DMS153 treated with DMSO at 0.1 percent for 48 hours (cell line): ENCODE measurements at regions not wholly inside any gene's neighbourhood (a gene's known extent, or its start where the extent isn't known, plus 50 kb on each side); places are given as distances from the start of the nearest gene placed in this dataset.
A peak's percentile ranks its signal among the peaks of the same experiment; 100 is the strongest.
"Not testable (repeated sequence)": the region's sequence is repeated elsewhere in the genome, so short reads cannot be mapped to it uniquely, and the experiment has no call there.

Source experiments
- DNase-seq: peaks from one replicate; lab custom pipeline; 2025; ENCODE audit not compliant: unreplicated experiment; lab: John Stamatoyannopoulos, UW

DNA sequence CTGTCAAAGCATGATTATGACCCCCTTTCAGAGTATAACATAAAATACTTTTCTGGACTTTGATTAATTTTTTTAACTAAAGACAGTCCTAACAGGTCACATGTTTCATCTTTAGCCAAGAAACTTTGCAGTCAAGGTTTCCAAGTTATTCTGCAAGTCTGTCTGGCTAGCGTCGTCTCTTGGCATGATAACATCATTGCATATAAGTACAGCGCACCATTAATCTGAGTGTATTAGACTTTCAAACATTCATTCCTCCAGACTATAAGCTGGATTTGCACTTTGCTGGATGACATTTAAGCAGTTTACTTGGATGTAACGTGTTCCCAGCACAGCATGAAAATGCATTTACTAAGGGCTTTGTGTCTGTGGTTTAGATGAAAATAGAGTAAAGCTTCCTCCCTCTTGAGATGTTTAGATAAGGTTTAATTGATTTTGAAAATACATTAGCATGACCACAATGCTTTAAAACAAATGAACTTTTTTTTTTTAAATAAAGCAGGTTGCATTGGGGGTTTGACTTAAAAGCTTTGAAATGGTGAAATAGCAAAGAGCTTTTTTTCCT is 349.0 kb upstream of the MTPN start:
- no peak for DNase-seq

DNA sequence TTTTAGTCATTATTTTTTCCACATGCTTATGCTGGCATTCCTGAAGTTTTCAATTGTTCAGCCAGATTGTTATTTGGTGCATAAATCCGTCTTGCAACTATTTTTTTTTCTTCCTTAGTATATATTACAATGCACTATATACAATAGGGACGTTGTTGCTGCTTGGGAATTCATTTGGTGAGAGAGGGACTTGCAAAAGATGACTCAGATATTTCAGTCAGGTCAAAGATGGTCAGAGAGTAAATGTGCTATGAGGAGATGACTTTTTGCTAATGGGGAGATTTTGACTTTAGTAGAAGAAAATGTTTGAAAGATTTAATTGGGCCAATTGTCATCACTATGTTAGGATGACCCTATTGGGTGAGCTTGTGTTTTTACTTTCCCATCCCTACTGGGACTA is 348.4 kb upstream of the MTPN start:
- DNase-seq = no peak

- no peak for DNase-seq
These were observed 347.9 kb upstream of the MTPN start for GRCh38 chr7:136325027-136325426.

DNA sequence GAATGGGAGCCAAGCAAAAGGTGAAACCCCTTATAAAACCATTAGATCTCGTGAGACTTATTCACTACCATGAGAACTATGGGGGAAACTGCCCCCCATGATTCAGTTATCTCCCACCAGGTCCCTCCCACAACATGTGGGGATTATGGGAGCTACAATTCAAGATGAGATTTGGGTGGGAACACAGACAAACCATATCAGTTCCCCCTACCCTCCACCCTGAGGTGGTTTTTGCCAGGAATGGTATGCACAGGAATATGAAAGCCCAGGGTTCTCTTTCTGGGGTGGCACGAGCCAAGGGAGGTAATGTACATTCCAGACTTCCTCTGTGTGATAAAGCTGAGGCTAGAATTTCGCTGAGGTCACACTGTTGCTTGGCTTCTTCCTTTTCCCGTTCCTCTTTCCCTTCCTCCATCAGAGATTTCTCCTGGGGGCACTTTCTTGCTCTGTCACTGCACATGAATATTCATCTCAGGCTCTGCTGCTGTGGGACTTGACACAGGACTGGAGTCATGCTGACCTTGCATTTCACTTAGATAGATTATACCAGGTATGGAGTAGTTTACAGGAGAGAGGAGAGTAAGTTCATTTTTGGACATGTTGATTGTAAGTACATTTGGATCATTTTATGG is 347.0 kb upstream of the MTPN start:
- DNase-seq = no peak

DNA sequence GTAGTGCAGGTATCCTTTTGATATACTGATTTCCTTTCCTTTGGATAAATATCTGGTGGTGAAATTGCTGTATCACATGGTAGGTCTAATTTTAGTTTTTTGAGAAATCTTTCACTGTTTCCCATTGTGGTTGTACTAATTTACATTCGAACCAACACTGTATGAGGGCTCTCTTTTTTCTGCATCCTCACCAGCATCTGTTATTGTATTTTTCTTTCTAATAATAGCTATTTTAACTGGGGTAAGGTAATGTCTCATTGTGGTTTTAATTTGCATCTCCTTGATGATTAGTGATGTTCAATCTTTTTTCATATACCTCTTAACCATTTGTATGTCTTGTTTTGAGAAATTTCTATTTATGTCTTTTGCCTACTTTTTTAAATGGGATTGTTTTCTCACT is 335.4 kb upstream of the MTPN start:
- no peak for DNase-seq

DNA sequence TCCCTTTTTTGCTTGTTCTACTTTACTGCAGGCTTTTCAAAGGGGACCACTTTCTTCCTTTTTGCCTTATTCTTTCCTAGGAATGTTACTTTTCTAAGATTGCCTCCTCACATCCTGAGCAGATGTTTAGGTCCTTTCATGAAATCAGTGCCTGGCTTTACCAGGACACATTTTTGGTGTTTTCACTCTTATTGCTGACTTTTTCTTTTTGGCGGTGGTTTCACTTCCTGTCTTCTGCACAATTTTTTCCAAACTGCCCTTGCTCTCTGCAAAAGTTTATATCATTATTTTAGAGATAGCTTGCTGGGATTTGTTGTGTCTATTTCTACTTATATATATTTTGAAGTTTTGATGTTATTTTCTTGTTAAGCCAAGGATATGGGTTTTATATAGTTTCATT is 332.2 kb upstream of the MTPN start:
- no peak for DNase-seq

- no peak for DNase-seq
These were observed 331.1 kb upstream of the MTPN start for GRCh38 chr7:136308230-136308629.

- DNase-seq = no peak
These were observed 326.0 kb upstream of the MTPN start for GRCh38 chr7:136303162-136303561.

GRCh38 chr7:136302049-136302448 is 324.9 kb upstream of the MTPN start:
- DNase-seq = no peak

- no peak for DNase-seq
These were observed 317.8 kb upstream of the MTPN start for GRCh38 chr7:136294977-136295376.

- DNase-seq = no peak
These were observed 316.8 kb upstream of the MTPN start for GRCh38 chr7:136293841-136294391.

DNA sequence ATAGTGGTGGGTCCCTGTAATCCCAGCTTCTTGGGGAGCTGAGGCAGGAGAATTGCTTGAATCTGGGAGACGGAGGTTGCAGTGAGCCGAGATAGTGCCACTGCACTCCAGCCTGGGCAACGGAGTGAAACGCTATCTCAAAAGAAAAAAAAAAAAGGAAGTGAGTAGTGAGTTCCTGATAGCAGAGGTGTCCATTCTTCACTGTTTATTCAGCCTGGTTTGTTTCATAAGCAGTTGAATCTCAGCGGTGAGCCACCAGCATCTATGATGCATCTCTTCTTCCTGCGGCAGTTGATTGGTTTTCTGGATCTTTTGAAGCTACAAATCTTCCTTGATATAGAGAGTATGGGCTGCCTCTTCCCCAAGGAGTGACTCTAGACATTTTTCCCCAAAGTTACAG is 316.1 kb upstream of the MTPN start:
- DNase-seq = no peak

DNA sequence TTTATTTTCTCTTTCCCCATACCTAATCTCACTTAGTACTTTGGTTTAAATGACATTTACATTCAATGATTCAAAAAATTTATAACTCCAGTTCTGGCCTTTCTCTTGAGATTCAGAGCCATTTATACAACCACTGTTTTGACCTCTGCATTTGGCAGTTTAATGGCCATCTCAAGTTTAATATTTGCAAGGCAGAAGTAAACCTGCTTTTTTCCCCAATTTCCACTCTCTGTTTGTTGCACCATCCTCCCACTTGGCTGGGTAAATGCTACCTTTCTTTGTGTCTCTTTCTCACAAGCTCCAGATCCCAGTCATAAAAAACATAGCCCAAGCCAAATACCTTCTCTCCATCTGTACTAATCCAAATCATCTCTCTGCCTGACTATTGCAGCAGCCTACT is 315.2 kb upstream of the MTPN start:
- DNase-seq = no peak

GRCh38 chr7:136290351-136290750 is 313.2 kb upstream of the MTPN start:
- no peak for DNase-seq

DNA sequence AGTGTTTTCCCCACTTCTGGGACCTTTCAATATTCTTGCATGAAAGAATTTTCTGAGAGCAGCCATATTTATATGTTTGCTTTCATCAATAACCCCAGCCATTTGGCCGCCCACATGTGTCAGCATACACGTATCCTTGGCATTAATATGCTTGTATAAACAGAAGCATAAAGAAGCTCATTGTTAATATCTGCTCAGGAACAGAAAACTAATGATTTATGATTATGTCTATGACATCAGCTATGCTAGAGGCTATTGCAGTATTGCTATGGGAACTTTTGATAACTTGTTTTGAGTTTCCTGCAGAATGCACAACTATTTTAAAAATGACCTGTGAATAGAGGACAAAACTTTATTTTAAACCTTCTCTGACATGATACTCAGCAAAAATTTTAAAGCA is 300.9 kb upstream of the MTPN start:
- no peak for DNase-seq

DNA sequence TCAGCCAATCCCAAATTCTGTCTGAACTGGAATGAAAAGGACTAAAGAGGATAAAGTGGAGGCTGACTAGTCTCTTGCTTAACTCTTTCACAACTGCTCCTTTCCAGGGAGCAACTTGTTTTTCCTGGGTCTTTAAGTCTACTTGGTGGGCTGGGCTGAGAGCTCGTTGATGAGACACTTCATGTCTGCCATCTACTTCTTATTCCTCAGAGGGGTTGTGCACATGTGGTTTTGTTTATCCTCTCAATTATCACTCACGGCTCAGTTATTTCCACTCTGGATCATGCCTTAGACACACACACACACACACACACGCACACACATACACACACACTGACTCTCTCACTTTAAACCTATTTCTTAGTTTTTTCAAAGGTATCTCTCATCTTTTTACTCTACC is 298.6 kb upstream of the MTPN start:
- no peak for DNase-seq

GRCh38 chr7:136274636-136275345 is 297.6 kb upstream of the MTPN start:
- no peak for DNase-seq

DNA sequence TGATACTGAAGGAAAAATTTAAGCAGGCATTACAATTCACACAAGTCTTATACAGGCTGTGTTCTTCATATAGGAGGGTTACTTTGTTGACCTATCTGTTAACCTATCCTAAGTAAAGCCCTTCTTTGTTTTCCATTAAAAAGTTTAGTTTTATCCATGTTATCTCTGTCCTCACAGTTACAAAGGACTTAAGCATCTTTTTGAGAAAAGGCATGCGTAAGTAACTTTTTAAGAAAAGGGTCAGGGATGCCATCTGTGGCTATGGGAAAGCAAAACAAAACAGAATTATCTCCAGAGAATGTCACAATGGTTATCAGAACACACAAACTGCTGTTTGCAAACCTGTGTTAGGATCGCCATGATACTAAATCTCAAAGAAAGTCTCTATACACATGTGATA is 295.8 kb upstream of the MTPN start:
- no peak for DNase-seq

DNA sequence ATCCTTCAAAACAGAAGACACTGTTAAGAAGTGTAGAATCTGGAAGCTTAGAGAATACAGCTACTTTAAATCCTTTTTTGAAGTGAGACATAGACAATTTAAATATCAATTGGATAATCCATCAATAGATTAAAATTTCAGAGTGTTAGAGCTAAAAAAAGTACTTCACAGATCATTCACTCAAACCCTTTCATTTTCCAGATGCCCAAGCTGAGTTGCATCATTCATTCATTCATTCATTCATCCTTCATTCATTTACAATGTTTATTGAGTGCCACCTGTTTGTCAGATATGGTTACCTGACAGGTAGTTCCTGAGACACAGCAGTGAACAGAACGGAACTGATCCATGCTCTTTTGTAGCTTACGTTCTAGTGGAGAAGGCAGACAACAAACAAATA is 290.7 kb upstream of the MTPN start:
- DNase-seq = no peak

- DNase-seq = no peak
These were observed 289.3 kb upstream of the MTPN start for GRCh38 chr7:136266457-136266856.

DNA sequence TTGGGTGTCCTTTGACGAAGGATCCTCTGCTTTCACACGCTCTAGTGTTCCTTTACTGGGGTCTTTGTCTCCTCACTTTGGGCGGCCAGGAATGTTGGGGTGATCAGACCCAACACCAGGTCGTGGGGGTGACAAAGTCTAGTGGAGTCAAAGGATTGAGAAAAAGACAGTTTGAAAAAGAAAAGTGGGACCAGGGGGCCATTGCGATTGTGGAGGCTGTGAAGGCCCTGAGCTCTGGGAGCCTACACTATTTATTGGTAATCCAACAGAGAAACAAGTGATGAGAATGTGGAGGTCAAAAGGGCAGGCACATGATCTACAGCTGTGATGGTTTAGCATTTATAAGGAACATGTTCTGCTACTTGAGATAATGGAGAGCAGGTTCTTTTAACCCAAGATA is 287.1 kb upstream of the MTPN start:
- not testable (repeated sequence) for DNase-seq

- DNase-seq = peak; percentile 1
These were observed 286.1 kb upstream of the MTPN start for GRCh38 chr7:136263112-136263860.
